Kasumi-1 (cell line): ENCODE measurements at regions not wholly inside any gene's neighbourhood (a gene's known extent, or its start where the extent isn't known, plus 50 kb on each side); places are given as distances from the start of the nearest gene placed in this dataset.
"Not testable (repeated sequence)": the region's sequence is repeated elsewhere in the genome, so short reads cannot be mapped to it uniquely, and the experiment has no call there.

Experiments used
- DNase-seq, 2 experiments: peaks; one replicate each; lab custom pipeline; 2025; lab: John Stamatoyannopoulos, UW

DNA sequence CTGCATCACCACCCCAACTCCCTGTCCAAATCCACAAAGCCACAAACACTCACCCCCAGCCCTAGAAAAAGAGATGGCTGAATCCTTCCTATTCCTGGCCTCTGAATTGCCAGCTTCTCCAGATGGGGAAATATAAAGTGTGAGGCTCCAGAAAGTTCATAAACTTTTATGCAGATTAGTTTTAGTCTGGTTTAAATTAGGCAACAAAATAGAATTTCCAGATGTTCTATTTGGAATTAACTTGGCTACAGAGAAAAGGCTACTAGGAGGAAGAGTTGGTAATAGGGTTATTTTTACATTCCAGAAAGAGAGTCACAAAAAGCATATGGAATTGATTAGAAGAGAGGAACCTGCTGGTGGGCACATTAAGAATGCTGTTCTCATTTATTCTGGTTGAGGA is 56.0 kb downstream of the EN1 start:
- no peak for DNase-seq

- no peak for DNase-seq
Measured at GRCh38 chr2:118786746-118787145, 60.7 kb downstream of the EN1 start.

- DNase-seq, result no peak
Measured at GRCh38 chr2:118784860-118785259, 62.6 kb downstream of the EN1 start.

DNA sequence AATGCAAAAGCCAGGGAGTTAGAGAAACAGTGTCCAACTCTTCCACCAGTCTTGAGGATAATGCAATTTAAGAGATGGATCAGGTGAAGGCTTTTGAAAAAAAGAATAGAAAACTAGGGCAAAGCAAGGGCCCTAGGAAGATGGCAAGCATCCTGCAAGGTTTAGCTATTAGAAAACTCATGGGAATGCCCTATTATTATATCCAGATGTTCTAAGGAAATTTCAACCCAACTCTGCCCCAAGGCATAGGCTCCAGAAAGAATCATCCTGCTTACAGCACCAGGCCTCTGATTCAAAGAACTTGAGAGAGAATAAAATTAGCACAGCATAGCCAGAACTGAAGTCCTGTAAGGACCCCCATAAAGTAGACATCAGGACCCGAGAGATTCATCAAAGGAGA is 68.1 kb downstream of the EN1 start:
- DNase-seq, result no peak

DNA sequence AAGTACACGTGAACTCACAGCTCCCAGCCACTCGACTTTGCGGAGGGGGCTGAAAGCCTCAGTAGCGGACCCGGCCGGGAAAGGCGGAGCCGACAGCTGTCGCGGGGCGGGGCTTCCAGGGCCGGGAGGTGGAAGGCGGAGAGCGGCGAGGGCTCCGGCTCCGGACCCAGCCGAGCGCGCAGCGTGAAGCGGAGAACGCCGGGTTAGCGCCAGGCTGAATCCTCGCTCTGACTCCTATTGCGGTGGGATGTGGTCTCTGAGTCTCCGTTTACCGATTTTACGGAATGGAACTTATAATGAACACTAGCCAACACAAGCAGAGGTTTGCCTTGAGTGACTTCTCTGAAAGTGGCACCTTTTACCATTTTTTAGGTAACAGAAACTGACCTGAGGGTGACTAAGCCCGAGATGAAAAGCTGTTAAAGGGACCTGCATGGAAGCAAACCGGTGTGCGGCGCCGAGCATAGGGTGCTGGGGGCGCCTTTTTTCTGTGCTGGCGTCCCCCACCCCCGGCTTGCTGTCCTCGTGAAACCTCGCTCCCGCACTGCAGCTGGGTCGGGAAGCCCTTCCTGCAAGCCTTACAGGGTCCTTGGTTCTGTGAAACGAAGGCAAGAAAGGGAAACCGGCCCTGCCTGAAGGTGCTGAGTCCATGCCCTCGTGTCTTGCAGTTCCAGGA is 72.9 kb downstream of the EN1 start:
- DNase-seq, result no peak

DNA sequence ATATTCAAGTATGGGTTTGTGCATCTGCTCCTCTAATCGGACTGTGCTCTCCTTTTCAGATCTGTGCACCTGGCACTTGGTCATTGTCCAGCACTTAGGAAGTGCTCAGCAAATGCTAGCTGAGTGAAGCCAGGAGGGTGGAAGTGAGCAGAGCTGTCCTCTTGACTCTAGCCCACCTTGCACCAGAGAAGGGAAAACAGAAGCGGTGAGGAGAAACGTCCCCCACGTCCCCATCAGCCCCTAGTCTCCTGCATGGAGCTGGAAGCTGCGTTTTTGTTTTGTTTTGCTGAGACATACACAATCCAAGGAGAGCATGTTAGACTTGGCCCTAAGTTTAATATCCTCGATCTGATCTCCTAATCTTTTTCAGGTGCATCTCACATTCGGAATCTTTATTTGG is 73.6 kb downstream of the EN1 start:
- no peak for DNase-seq

DNA sequence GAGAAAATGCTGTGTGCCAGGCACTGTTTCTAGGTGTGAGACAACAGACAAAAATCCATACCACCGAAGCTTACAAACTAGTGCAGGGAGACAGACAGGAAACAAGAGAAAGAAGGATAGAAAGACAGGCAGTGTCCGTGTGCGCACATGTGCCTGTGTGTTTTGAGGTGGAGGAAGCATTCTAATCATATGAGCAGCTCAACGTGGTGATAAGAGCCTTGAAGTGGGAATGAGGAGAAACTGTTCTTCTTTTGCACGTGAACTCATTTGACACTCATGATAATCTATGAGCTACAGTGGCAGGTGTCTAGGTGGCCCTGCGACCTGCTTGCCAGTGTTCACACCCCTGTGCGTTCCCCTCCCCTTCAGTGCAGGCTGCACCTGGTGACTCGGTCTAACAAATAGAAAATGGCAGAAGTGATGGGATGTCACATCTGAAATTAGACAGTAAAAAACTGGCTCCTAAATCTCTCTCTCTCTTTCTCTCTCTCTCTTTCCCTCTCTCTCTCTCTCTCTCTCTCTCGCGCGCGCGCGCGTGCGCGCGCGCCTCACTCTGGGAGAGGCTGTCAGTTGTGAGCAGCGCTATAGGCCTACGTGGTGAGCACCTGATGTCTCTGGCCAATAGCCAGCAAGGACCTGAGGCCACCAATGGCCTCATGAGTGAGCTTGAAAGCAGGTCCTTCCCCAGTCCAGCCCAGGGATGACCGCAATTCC is 74.8 kb downstream of the EN1 start:
- no peak for DNase-seq

DNA sequence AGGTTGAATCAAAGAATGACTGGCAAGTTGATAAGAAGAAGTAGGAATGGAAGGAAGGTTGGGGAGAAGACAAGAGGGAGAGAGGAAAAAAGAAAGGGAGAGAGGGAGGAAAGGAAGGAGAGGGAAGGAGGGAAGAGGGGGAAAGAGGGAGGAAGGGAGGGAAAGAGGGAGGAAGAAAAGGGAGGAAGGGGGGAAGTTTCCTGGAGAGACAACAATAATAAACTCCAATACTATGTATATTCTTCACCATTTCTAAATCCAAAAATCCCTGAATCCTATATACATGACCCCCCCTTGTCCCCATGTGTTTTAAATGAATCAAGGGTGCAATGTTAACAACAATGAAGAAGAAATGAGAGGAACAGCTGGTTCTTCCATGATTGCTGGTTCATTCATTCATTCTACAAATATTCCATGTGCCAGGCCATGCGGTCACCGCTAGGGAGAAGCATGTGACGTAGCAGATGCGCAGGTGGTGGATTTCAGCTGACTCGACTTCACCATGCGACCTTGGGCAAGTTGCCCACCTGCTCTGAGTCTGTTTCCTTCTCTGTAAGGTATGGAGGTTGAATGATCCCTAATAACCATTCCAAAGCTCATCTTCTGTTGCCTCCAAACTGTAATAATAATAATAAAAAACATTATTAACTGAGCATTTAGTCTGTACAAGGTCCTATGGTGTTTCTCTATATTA is 77.6 kb downstream of the EN1 start:
- no peak for DNase-seq

- DNase-seq, result no peak
Measured at GRCh38 chr2:118766871-118767270, 80.6 kb downstream of the EN1 start.

- DNase-seq, result no peak
Measured at GRCh38 chr2:118764855-118765254, 82.6 kb downstream of the EN1 start.

DNA sequence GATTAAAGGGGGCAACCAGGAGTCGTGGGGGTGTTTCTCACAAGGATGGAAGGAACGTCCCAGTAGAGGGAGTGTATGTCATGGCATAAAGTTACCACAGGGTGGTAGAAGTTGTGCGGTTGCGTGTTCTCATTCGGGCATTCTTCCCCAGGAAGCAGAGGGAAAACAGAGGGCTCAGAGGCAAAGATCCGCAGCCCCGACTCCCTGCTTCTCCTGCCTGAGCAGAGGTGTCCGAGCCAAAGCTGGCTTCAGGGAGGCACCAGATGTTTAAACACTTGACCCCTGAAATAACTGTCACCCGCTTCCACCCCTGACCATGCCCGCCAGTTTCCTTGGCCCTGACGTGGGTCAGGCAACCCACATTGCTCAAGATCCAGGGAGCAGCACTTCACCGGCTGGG is 83.7 kb downstream of the EN1 start:
- no peak for DNase-seq

- DNase-seq, result no peak
Measured at GRCh38 chr2:118762290-118762689, 85.2 kb downstream of the EN1 start.

DNA sequence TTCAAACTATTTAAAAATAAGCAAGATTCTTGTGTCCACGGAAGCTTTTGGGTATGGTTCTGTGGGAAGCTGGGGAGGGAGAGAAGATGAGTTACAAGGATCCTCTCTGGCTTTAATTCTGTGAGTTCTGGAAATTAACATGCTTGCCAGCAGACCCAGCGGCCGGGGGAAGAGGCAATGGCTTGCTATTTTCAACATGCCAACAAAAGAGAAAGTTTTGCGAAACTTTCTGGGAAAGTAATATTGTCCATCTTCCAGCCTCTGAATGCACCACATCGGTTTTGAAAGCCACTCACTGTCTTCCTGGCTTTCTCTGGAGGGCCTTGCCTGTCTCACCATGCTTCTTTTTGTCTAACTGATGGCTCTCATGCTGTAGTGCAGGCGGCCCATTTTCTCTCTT is 85.7 kb downstream of the EN1 start:
- DNase-seq, result no peak

- DNase-seq, result no peak
Measured at GRCh38 chr2:118755901-118756300, 91.5 kb downstream of the EN1 start.

GRCh38 chr2:118755384-118755783 is 92.1 kb downstream of the EN1 start:
- no peak for DNase-seq

DNA sequence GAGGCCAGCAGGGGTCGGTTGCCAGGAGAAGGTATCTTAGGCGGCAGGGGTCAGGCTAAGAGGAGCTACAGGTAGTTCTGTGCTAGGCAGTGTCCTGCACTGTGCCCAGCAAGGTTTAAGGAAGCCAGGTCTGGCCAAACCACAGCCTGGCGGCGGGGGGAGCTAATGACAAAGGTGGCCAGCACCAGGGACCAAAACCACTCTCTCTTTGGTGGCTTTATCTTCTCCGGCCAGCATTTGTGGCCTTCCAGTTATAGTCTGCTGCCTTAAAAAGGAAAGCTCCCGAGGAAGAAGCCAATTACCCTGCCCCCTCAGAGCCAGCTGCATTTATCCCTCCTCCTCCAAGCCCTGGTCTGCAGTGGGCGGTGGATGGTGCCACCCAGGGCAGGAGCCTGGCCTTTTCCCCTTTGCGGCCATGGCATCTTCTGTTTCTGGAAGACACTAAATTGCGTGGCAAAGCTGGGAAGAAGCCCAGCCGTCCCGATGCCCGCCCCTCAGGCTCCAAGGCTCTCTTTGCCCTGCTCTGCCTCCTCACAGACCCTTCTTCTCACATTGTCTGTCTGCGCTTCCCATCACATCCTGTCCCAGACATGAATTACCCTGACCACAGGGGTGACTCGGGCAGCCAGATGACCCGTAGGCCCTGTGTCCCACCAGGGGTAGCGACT is 94.6 kb downstream of the EN1 start:
- no peak for DNase-seq

GRCh38 chr2:118750959-118751565 is 96.4 kb downstream of the EN1 start:
- no peak for DNase-seq

GRCh38 chr2:118748245-118748885 is 99.1 kb downstream of the EN1 start:
- DNase-seq, result no peak

- no peak for DNase-seq
Measured at GRCh38 chr2:118747637-118748036, 99.8 kb downstream of the EN1 start.

GRCh38 chr2:118747066-118747465 is 100.4 kb downstream of the EN1 start:
- DNase-seq, result no peak

- not testable (repeated sequence) for DNase-seq
Measured at GRCh38 chr2:118744682-118745181, 102.7 kb downstream of the EN1 start.
